ENCODE measurements at regions not wholly inside any gene's neighbourhood (a gene's known extent, or its start where the extent isn't known, plus 50 kb on each side); places are given as distances from the start of the nearest gene placed in this dataset.

- H3K36me3 ChIP-seq, result no peaks in the 10 kb centered on the region
- no peaks in the 10 kb centered on the region for H3K9me3 ChIP-seq
- no peak overlapping the region for H3K27ac ChIP-seq
- TF ChIP-seq, protein P1, sequence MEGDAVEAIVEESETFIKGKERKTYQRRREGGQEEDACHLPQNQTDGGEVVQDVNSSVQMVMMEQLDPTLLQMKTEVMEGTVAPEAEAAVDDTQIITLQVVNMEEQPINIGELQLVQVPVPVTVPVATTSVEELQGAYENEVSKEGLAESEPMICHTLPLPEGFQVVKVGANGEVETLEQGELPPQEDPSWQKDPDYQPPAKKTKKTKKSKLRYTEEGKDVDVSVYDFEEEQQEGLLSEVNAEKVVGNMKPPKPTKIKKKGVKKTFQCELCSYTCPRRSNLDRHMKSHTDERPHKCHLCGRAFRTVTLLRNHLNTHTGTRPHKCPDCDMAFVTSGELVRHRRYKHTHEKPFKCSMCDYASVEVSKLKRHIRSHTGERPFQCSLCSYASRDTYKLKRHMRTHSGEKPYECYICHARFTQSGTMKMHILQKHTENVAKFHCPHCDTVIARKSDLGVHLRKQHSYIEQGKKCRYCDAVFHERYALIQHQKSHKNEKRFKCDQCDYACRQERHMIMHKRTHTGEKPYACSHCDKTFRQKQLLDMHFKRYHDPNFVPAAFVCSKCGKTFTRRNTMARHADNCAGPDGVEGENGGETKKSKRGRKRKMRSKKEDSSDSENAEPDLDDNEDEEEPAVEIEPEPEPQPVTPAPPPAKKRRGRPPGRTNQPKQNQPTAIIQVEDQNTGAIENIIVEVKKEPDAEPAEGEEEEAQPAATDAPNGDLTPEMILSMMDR (IDR thresholded peaks at IDR 0.05), result no peak
- no peak for DNase-seq
- H3K4me3 ChIP-seq, result no peak overlapping the region
- intact Hi-C loops (cut with DNase I), result no loop called here
- no peaks in the 10 kb centered on the region for H3K27me3 ChIP-seq (ENCODE audit: low read depth)
- H3K4me1 ChIP-seq, result no peaks in the 10 kb centered on the region
- no peak for ATAC-seq
Measured at GRCh38 chr1:82565546-82565945, 764.8 kb downstream of the ADGRL2 start.

GRCh38 chr1:82565146-82565545 is 764.4 kb downstream of the ADGRL2 start:
- Histone ChIP-seq H3K27me3 (ENCODE audit: low read depth) (no peaks in the 10 kb centered on the region), H3K27ac (no peak overlapping the region), H3K4me1 (no peaks in the 10 kb centered on the region), H3K4me3 (no peak overlapping the region), H3K36me3 (no peaks in the 10 kb centered on the region), H3K9me3 (no peaks in the 10 kb centered on the region)
- ATAC-seq (no peak), DNase-seq (no peak)
- intact Hi-C loops (cut with DNase I), result no loop called here
- TF ChIP-seq, protein P1 (IDR thresholded peaks at IDR 0.05), result no peak

- Histone ChIP-seq H3K4me3 (no peak overlapping the region), H3K27me3 (ENCODE audit: low read depth) (no peaks in the 10 kb centered on the region), H3K36me3 (no peaks in the 10 kb centered on the region), H3K27ac (no peak overlapping the region), H3K4me1 (no peaks in the 10 kb centered on the region), H3K9me3 (no peaks in the 10 kb centered on the region)
- ATAC-seq, result no peak
- TF ChIP-seq, protein P1 (IDR thresholded peaks at IDR 0.05), result no peak
- intact Hi-C loops (cut with DNase I), result no loop called here
- DNase-seq, result no peak
Measured at GRCh38 chr1:82564333-82564732, 763.6 kb downstream of the ADGRL2 start.

- DNase-seq, result no peak
- Histone ChIP-seq H3K4me3 (no peak overlapping the region), H3K27me3 (ENCODE audit: low read depth) (no peaks in the 10 kb centered on the region), H3K36me3 (no peaks in the 10 kb centered on the region), H3K27ac (no peak overlapping the region), H3K9me3 (no peaks in the 10 kb centered on the region), H3K4me1 (no peaks in the 10 kb centered on the region)
- no peak for ATAC-seq
- intact Hi-C loops (cut with DNase I), result no loop called here
- TF ChIP-seq, protein P1 (IDR thresholded peaks at IDR 0.05), result no peak
Measured at GRCh38 chr1:82562448-82562847, 761.7 kb downstream of the ADGRL2 start.

DNA sequence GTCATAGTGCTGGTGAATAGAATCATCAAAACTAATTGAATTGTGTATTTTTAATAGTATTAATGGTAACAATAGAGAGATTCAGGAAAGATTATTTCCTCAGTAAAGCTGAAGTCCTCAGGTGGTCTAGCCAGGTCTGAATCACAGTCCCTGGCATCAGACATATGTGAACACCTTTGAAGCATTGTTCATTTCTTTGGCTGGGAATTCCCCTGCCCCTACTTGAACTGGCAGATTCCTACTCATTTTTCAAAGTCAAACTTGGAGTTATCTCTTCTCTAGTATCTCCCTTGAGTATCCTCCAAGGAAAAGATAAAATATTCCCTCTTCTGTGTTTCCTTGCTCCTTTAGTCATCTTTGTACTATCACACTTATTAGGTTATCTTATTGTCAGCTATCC is 759.8 kb downstream of the ADGRL2 start:
- Histone ChIP-seq H3K4me3 (no peak overlapping the region), H3K4me1 (no peaks in the 10 kb centered on the region), H3K27me3 (ENCODE audit: low read depth) (no peaks in the 10 kb centered on the region), H3K27ac (no peak overlapping the region), H3K36me3 (no peaks in the 10 kb centered on the region), H3K9me3 (no peaks in the 10 kb centered on the region)
- DNase-seq (no peak), ATAC-seq (no peak)
- TF ChIP-seq, protein P1 (IDR thresholded peaks at IDR 0.05), result no peak
- intact Hi-C loops (cut with DNase I), result no loop called here

DNA sequence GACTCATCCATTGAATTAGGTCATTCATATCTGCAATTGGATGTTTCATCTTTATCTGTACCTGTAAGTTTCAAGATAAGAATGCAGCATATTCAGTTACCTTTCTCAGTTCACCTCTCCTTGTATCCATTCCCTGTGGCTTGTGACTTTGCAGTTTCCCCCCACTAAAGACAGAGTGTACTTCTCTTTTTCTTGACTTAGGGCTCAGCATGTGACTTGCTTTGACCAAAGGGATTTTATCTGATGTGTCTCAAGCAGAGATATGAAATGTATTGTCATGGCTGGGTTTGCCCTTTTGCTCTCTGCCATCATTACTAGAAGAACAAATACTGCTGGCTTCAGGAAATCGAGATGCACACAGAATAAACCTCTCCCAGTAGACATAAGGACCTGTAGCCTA is 754.8 kb downstream of the ADGRL2 start:
- no peaks in the 10 kb centered on the region for H3K4me1 ChIP-seq
- no peak overlapping the region for H3K4me3 ChIP-seq
- no peaks in the 10 kb centered on the region for H3K27me3 ChIP-seq (ENCODE audit: low read depth)
- intact Hi-C loops (cut with DNase I), result no loop called here
- H3K36me3 ChIP-seq, result no peaks in the 10 kb centered on the region
- no peak for ATAC-seq
- no peak for DNase-seq
- no peak overlapping the region for H3K27ac ChIP-seq
- H3K9me3 ChIP-seq, result no peaks in the 10 kb centered on the region
- TF ChIP-seq, protein P1 (IDR thresholded peaks at IDR 0.05), result no peak
